GM18505 (cell line): ENCODE measurements at regions not wholly inside any gene's neighbourhood (a gene's known extent, or its start where the extent isn't known, plus 50 kb on each side); places are given as distances from the start of the nearest gene placed in this dataset.

ENCODE experiments used
- ATAC-seq: cut with Tn5 transposase; IDR thresholded peaks from one replicate; pipeline ENCODE4 v1.9.1; 2021; ENCODE audit not compliant: unreplicated experiment
- POLR2A ChIP-seq: IDR thresholded peaks from 4 replicates; pipeline ENCODE4 v1.6.1; 2011; ENCODE audit warnings: borderline replicate concordance; ENCODE audit not compliant: insufficient read depth, insufficient read length; ENCODE audit errors: extremely low read depth

DNA sequence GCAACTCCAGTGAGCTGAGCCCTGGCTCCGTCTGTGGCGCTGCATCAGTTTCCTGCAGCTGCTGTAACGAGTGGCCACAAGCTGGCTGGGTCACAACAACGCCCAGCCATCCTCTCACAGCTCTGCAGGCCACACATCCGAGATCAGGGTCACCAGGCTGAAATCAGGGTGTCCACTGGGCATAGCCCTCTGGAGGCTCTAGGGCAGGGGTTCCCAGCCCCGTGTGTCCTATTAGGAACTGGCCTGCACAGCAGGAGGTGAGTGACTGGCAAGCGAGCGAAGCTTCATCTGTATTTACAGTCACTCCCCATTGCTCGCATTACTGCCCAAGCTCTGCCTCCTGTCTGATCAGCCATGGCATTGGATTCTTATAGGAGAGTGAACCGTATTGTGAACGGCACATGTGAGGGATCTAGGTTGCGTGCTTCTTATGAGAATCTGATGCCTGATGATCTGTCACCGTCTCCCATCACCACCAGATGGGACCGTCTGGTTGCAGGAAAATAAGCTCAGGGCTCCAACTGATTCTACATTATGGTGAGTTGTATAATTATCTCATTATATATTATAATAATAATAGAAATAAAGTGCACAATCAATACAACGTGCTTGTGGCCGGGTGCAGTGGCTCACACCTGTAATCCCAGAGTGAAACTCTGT lies 176.5 kb downstream of the SEC14L1 start:
- no peak for ATAC-seq
- TF ChIP-seq POLR2A, result no peak

DNA sequence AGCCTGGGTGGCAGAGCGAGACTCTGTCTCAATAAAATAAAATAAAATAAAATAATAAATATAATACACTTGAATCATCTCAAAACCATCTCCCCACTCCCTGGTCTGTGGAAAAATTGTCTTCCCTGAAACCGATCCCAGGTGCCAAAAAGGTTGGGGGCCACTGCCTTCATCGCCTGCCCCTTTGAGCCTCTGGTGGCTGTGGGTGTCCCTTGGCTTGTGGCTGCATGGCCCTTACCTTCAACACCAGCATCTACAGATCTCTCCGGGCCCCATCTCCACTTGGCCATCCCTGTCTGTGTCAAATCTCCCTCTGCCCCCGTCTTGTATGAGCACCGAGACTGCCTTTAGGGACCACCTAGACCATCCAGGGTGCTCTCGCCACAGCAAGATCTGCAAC lies 177.3 kb downstream of the SEC14L1 start:
- ATAC-seq, result no peak
- no peak for TF ChIP-seq POLR2A

DNA sequence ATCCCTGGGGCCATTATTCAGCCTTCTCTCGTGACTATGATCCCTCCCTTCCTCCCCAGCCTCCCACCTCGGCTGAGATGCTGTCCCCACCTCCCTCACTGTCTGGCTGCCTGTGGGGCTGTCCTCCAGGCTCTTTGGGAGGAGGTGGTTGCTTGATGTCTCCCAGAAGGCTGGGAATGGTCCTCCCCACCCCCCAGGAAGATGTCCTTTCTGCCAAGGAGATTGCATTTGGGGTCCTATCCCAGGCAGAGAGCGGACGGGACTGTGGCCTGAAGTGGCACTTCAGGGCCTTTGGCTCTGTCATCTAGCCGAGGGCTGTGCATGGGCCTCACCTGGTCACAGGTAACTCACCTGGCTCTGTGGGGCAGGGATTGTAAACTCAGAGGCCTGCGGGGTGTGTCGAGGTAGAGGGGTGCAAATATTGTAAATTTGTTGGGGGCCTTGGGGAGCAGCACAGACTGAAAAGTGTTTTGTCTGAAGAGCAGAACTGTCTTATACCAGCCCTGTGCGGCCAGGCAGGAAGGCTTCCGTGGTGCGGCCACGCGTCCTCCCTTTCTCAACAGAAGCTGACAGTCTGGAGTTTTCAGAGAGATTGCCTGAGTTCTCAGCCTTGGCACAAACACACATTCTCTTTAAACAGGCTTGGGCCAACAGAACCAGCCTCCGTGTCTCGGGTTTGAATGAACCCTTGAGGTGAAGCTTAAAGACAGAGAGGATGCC lies 177.9 kb downstream of the SEC14L1 start:
- no peak for ATAC-seq
- no peak for TF ChIP-seq POLR2A

DNA sequence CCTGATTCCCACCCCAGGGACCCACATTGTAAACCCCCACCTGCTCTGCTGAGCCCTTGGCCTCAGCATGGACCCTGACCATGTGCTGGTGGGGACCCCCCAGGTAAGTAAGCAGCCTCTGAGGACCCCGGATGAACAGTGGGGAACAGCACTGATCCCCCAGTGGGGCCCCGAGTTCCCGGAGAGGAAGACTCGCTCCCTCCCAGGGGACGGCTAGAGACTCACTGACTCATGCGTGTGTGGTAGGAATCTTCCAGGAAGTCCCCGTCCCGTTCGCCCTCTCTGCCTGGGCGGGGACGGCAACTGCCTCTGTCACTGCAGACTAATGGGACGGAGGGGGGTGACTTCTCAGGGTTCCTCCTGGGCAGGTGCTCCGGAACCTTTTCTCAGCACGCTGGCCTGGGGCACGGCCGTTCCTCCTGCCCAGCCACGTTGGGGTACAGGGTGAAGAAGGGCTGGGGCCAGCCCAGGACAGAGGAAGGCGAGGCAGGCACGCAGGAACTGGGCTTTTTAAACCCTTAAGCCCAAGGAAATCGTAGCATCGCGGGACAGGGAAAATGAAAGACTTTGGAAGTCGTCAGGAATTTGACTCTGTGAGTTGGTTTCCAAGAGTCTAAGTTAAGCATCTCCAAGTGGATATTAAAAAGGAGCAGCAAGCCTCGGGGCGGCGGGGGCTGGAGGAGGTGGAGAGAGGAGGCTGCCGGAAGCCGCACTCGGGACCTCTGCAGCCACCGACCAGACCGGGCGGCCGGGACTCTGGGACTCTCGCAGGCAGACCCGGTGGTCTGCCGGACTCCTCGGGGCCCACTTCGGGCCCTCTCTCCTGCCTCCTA lies 178.7 kb downstream of the SEC14L1 start:
- no peak for ATAC-seq

DNA sequence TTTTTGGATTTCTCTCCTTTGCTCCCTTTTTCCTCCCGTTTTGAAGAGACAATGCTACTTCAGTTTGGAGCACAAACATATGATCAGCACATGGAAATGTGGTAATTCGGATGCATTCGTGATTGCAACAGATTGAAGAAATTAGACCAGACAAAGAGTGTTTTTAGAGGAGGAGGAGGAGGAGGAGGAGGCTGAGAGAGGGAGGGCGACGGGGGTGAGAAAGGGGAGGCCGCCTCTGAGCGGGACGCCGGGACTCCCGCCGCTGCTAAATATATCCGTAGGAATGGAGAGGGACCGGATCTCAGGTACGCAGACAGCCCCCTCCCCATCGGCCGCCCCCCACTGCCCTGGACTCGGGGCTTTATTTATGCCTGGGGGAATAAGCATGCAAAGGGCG lies 179.3 kb downstream of the SEC14L1 start:
- ATAC-seq, result no peak
- no peak for TF ChIP-seq POLR2A

More for the DNA sequence above, 178.7 kb downstream of the SEC14L1 start:
- peak; percentile 45 for TF ChIP-seq POLR2A

- ATAC-seq, result no peak
- TF ChIP-seq POLR2A, result no peak
Measured at GRCh38 chr17:77320485-77321256, 179.9 kb downstream of the SEC14L1 start.

- TF ChIP-seq POLR2A, result no peak
- ATAC-seq, result no peak
Measured at GRCh38 chr17:77321649-77322513, 181.1 kb downstream of the SEC14L1 start.

DNA sequence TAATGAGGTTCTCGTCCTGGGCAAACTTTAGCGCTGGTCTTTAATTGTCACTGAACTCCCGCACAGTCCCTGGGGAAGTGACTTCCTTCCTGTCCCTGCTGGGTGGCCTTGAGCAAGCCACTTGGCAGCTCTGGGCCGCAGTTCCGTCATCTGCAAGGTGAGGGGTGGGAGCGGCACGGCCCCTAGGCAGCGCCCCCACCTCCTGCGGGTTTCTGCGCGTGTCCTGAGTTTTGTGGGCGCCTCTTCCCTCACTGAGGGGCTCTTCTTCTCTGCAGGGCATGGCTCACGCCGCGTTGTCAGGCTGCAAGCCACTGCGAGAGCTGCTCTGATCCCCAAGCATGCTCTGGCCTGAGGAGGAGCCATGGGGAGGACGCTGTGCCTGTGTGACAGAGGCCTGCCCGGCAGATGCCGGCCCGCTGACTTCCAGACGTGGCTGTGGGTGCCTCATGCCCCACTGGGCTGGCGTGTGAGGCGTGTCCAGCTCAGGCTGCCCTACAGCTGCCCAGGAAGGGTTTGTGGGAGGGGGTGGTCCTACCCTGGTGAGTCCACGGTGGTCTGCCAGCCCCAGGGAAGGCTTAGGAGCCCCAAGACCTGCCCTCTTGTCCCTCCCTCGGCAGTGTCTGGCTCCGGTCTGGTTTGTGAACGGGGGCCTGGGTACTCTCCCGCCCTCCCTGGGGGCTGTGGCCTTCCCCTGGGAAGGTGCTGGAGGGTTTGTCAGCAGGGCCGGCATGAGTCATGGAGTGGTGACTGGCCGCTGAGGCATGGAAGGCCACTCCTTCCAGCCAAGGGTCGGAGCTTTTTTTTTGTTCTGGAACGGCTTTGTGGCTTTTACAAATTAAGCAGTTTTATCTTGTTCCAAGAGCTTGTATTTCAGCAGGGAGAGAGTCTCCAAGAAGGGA lies 182.0 kb downstream of the SEC14L1 start:
- TF ChIP-seq POLR2A, result no peak
- ATAC-seq, result no peak

- peak; percentile 45 for TF ChIP-seq POLR2A
- ATAC-seq, result no peak
Measured at GRCh38 chr17:77323413-77324171, 182.8 kb downstream of the SEC14L1 start.

DNA sequence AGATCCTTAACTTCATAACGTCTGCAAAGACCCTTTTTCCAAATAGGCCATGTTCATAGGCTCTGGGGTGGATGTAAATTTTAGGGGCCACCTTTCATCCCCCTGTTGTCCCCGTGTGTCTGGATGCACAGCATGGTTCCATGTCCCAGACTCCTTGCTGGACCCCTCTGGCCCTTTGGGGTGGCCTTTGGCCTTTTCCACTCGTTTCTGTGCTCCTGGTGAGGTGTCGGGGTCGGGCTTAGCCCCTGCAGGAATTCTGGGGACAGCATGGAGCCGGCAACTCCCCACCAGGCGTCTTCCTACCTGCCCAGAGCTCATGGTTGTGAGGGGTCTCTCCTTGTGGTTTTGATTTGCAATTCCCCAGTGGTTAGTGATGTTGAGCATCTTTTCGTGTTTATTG lies 183.5 kb downstream of the SEC14L1 start:
- no peak for TF ChIP-seq POLR2A
- no peak for ATAC-seq

DNA sequence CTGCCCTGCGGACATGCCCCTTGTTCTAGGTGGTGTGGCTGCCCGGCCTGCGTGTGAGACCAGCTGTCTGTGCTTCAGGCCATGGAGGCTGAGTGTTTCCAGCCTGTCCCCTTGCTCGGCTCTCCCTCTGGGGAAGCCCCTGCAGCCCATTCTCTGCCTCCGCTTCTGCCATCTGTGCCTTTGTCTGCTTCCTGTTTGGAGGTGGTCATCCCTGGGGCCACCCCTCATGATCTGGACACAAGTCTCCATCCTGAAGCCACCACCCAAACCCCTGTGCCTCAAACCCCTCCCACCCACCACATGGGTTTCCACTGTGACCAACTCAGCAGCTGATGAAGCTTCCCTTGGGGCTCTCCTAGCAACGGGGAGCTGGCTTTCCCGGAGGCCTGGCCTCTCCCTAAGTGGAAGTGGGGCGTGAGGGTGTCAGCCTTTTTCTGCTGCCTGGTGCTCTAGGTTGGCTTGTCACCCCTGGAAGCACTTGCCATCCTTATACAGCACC lies 184.9 kb downstream of the SEC14L1 start:
- ATAC-seq, result peak; percentile 19
- TF ChIP-seq POLR2A, result no peak

- no peak for ATAC-seq
- TF ChIP-seq POLR2A, result no peak
Measured at GRCh38 chr17:77326076-77326591, 185.4 kb downstream of the SEC14L1 start.
